ENCODE measurements at regions not wholly inside any gene's neighbourhood (a gene's known extent, or its start where the extent isn't known, plus 50 kb on each side); places are given as distances from the start of the nearest gene placed in this dataset.
A peak's percentile ranks its signal among the peaks of the same experiment; 100 is the strongest.
"Not testable (repeated sequence)": the region's sequence is repeated elsewhere in the genome, so short reads cannot be mapped to it uniquely, and the experiment has no call there.

DNA sequence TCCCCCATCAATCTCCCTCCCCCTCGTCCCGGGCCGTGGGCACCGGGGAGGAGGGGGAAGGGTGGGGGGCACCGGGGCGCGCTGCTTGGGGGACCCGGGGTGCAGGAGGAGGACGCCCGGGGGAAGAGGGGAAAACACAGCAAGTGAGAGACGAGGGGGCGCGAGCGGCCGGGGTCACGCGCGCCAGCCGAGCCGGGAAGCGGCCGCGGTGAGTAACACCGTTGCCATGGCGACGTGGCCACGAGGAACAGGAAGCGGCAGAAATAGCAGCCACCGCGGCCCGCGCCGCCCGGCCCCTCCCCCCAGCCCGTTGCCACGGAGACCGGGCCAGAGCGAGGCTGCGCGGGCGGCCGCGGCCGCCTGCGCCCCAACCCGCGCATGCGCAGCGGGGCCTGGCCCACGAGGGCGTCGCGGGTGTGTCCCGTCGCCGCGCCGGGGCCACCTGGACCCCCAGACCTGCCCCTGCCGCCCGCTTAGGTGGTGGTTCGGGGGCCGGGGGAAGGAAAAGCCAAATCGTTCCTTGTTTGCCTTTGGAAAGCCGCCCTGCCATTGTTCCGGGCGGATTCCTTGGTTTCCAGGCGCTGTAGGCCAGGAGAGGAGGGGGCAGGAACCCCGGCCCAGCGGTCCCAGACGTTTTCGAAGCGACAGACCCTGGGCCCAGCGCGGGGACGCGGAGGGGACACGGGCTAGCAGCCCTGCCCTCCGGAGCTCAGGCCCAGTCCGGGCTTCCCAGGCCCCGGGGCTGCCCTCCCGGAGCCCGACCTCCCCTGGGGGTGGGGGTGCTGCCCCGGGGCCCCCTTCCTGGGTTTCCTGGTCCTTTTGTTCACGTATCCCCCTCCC is 207.1 kb downstream of the C9orf50 start:
- intact Hi-C loops (cut with DNase I; ENCODE audit: low total_unique reads), result no loop called here
- Histone ChIP-seq H3K27ac (peak overlapping the region; percentile 98 to 100 (median 99)), H3K9me3 (no peaks in the 10 kb centered on the region), H3K27me3 (no peaks in the 10 kb centered on the region), H3K36me3 (no peaks in the 10 kb centered on the region), H3K4me3 (peak overlapping the region; percentile 39 to 59 (median 53)), H3K4me1 (peaks cover 37 to 55% (median 42%) of the 10 kb centered on the region in 4 donors)
- peak; percentile 99 to 100 for DNase-seq
- WGBS, 5 donors, result 0 to 1% (median 0%) methylated on average over 28 to 84 of the region's 84 CpGs
- TF ChIP-seq POLR2A (IDR thresholded peaks at IDR 0.05) (peak in 1 of 4 donors; percentile 33), EP300 (IDR thresholded peaks at IDR 0.05) (no peak), POLR2AphosphoS5 (IDR thresholded peaks at IDR 0.05) (peak; percentile 72 to 93 (median 83))
- TF ChIP-seq, protein P1, sequence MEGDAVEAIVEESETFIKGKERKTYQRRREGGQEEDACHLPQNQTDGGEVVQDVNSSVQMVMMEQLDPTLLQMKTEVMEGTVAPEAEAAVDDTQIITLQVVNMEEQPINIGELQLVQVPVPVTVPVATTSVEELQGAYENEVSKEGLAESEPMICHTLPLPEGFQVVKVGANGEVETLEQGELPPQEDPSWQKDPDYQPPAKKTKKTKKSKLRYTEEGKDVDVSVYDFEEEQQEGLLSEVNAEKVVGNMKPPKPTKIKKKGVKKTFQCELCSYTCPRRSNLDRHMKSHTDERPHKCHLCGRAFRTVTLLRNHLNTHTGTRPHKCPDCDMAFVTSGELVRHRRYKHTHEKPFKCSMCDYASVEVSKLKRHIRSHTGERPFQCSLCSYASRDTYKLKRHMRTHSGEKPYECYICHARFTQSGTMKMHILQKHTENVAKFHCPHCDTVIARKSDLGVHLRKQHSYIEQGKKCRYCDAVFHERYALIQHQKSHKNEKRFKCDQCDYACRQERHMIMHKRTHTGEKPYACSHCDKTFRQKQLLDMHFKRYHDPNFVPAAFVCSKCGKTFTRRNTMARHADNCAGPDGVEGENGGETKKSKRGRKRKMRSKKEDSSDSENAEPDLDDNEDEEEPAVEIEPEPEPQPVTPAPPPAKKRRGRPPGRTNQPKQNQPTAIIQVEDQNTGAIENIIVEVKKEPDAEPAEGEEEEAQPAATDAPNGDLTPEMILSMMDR (IDR thresholded peaks at IDR 0.05), result no peak

DNA sequence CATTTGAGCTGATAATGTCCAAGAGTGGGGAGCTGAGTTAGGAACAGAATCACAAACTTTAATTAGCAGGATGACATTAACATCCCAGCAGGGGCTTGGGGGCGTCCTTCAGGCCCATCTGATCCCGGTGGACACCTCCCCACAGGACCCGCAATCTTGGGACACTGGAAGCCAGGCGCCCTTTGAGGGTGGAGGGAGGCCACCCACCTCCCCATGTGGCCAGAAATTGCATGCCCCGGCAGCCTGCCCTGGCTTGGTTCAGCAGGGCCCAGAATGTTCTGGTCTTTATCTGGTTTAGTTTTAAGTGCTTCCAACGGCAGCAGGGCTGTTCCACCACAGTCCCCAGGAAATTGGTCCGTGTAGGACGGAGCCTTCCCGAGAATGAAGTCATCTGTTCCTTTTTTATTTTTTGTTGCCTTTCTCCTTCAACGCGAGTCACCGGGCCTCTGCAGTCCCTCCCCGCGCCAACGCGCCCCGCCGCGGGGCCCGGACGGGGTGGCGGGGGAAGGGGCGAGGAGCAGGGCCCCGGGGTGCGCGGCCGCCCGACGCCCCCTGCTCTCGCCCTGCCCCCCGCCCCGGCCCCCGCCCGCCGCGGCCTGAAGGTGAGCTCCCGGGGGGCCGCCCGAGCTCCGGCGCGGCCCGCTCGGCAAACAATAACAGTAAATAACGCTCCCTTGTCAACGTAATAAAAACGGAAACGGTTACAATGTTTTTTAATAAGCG is 207.9 kb downstream of the C9orf50 start:
- intact Hi-C loops (cut with DNase I; ENCODE audit: low total_unique reads), result no loop called here
- peak; percentile 59 to 74 (median 61) for TF ChIP-seq POLR2AphosphoS5 (IDR thresholded peaks at IDR 0.05)
- TF ChIP-seq, protein P1 (IDR thresholded peaks at IDR 0.05), result no peak
- TF ChIP-seq POLR2A (IDR thresholded peaks at IDR 0.05), result no peak
- no peaks in the 10 kb centered on the region for H3K27me3 ChIP-seq
- DNase-seq, result peak; percentile 67 to 91
- WGBS, 5 donors, result 1 to 5% (median 3%) methylated on average over 22 to 49 of the region's 49 CpGs
- H3K9me3 ChIP-seq, result no peaks in the 10 kb centered on the region
- peaks cover 43 to 63% (median 49%) of the 10 kb centered on the region in 4 donors for H3K4me1 ChIP-seq
- H3K4me3 ChIP-seq, result peak overlapping the region; percentile 39 to 59 (median 53)
- no peaks in the 10 kb centered on the region for H3K36me3 ChIP-seq
- H3K27ac ChIP-seq, result peak overlapping the region; percentile 94 to 100 (median 99)

- DNase-seq; H3K27me3 ChIP-seq; intact Hi-C loops (cut with DNase I; ENCODE audit: low total_unique reads); H3K36me3 ChIP-seq; H3K9me3 ChIP-seq: not testable (repeated sequence)
- peaks cover 43 to 63% (median 51%) of the 10 kb centered on the region in 4 donors for H3K4me1 ChIP-seq
- whole genome bisulfite sequencing, 5 donors, result 80 to 88% (median 81%) methylated on average over 11 of the region's 11 CpGs
- H3K4me3 ChIP-seq, result peak overlapping the region in 1 of 4 donors; percentile 59
- peak overlapping the region; percentile 94 to 100 (median 99) for H3K27ac ChIP-seq
Measured at GRCh38 chr9:129412176-129412813, 208.6 kb downstream of the C9orf50 start.

DNA sequence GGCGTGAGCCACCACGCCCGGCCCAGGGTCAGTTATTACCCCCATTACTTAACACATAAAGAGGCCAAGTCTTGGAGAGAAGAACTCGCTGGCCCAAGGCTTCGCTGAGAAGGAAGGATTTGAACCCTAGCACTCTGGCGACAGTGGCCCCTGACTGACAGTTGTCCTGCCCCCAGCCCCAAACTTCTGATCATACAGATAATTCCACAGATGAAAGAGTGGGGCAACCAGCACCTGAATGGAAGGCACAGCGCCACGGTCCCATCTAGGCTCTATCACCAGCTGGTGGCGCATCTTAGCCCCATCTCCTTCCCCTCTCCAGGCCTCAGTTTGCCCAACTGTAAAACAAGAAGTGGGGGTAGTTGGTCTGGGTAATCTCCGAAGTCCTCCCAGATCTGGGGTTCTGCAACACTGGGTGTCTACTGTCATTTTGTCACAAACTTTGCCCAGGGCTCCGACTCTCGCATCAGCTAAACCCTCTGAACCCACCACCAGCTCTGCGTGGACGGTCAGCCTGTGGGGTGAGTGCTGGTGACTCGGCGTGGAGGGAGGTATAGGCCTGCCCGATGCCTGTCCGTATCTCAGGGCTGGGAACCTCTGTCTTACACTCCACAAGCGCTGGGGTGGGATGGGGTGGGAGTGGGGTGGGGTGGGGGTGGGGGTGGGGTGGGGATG is 209.3 kb downstream of the C9orf50 start:
- H3K4me3 ChIP-seq, result no peak overlapping the region
- 92 to 98% (median 97%) methylated on average over 10 to 19 of the region's 19 CpGs for WGBS, 5 donors
- H3K36me3 ChIP-seq, result no peaks in the 10 kb centered on the region
- TF ChIP-seq POLR2AphosphoS5 (IDR thresholded peaks at IDR 0.05), result no peak
- TF ChIP-seq, protein P1 (IDR thresholded peaks at IDR 0.05), result no peak
- TF ChIP-seq POLR2A (IDR thresholded peaks at IDR 0.05), result no peak
- intact Hi-C loops (cut with DNase I; ENCODE audit: low total_unique reads), result no loop called here
- H3K4me1 ChIP-seq, result peaks cover 43 to 59% (median 51%) of the 10 kb centered on the region in 4 donors
- peak overlapping the region in 4 of 5 donors; percentile 98 to 100 (median 99) for H3K27ac ChIP-seq
- no peaks in the 10 kb centered on the region for H3K27me3 ChIP-seq
- H3K9me3 ChIP-seq, result no peaks in the 10 kb centered on the region
- DNase-seq, result no peak
